ENCODE measurements at regions not wholly inside any gene's neighbourhood (a gene's known extent, or its start where the extent isn't known, plus 50 kb on each side); places are given as distances from the start of the nearest gene placed in this dataset.

GRCh38 chr18:45328811-45329210 is 286.5 kb upstream of the SLC14A2 start:
- Mint-ChIP-seq H3K4me3 (ENCODE audit: unreplicated experiment) (no peak overlapping the region), H3K27ac (ENCODE audit: unreplicated experiment) (no peak overlapping the region), H3K36me3 (ENCODE audit: insufficient read depth, unreplicated experiment) (no peaks in the 10 kb centered on the region), H3K9me3 (ENCODE audit: unreplicated experiment) (no peaks in the 10 kb centered on the region), H3K27me3 (ENCODE audit: insufficient read depth, unreplicated experiment) (no peaks in the 10 kb centered on the region), H3K4me1 (ENCODE audit: low read depth, unreplicated experiment) (no peaks in the 10 kb centered on the region)
- Histone ChIP-seq H3K27me3 (replicated peaks; ENCODE audit: control insufficient read depth, insufficient read depth, low read length) (no peaks in the 10 kb centered on the region), H3K9me3 (no peaks in the 10 kb centered on the region), H3K4me3 (ENCODE audit: low read depth, low read length) (no peak overlapping the region), H3K36me3 (ENCODE audit: control insufficient read depth, insufficient read depth, low read length) (no peaks in the 10 kb centered on the region), H3K4me1 (no peaks in the 10 kb centered on the region)
- TF ChIP-seq, protein P1, sequence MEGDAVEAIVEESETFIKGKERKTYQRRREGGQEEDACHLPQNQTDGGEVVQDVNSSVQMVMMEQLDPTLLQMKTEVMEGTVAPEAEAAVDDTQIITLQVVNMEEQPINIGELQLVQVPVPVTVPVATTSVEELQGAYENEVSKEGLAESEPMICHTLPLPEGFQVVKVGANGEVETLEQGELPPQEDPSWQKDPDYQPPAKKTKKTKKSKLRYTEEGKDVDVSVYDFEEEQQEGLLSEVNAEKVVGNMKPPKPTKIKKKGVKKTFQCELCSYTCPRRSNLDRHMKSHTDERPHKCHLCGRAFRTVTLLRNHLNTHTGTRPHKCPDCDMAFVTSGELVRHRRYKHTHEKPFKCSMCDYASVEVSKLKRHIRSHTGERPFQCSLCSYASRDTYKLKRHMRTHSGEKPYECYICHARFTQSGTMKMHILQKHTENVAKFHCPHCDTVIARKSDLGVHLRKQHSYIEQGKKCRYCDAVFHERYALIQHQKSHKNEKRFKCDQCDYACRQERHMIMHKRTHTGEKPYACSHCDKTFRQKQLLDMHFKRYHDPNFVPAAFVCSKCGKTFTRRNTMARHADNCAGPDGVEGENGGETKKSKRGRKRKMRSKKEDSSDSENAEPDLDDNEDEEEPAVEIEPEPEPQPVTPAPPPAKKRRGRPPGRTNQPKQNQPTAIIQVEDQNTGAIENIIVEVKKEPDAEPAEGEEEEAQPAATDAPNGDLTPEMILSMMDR (IDR thresholded peaks at IDR 0.05; ENCODE audit: insufficient read depth in 1 of 2, low read depth in 1 of 2, low read length in 1 of 2, severe bottlenecking in 1 of 2, unreplicated experiment in 1 of 2), result no peak
- BruUV-seq (replicated peaks), result no TSS peak
- POLR2A ChIA-PET, result no interaction called here
- CTCF ChIA-PET, result no interaction called here
- no peak for DNase-seq
- intact Hi-C loops (cut with micrococcal nuclease; ENCODE audit: unreplicated experiment), result no loop called here

DNA sequence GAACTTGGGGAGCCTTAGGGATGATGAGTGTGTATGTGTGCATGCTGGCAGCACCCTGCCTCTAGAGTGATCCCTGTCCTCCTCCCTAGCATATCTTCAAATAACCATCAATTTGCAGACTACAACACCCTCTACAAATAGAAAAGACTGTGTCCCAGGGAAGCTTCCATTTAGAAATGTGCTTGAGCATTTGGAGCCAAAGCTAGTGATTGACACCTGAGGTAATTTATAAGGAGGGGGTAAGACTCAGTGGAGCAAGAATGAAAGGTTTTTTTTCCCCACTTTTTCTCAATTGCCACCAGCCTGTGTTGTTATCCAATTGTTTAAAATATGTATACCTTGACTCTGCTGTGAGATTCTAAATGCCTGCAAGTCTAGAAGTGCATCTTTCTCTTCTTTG is 286.0 kb upstream of the SLC14A2 start:
- intact Hi-C loops (cut with micrococcal nuclease; ENCODE audit: unreplicated experiment), result no loop called here
- Mint-ChIP-seq H3K4me3 (ENCODE audit: unreplicated experiment) (no peak overlapping the region), H3K27ac (ENCODE audit: unreplicated experiment) (no peak overlapping the region), H3K36me3 (ENCODE audit: insufficient read depth, unreplicated experiment) (no peaks in the 10 kb centered on the region), H3K4me1 (ENCODE audit: low read depth, unreplicated experiment) (no peaks in the 10 kb centered on the region), H3K27me3 (ENCODE audit: insufficient read depth, unreplicated experiment) (no peaks in the 10 kb centered on the region), H3K9me3 (ENCODE audit: unreplicated experiment) (no peaks in the 10 kb centered on the region)
- no peaks in the 10 kb centered on the region for H3K4me1 ChIP-seq
- no peaks in the 10 kb centered on the region for H3K9me3 ChIP-seq
- DNase-seq, result no peak
- no peaks in the 10 kb centered on the region for H3K27me3 ChIP-seq (replicated peaks; ENCODE audit: control insufficient read depth, insufficient read depth, low read length)
- ChIA-PET CTCF (no interaction called here), POLR2A (no interaction called here)
- no TSS peak for BruUV-seq (replicated peaks)
- H3K36me3 ChIP-seq (ENCODE audit: control insufficient read depth, insufficient read depth, low read length), result no peaks in the 10 kb centered on the region
- TF ChIP-seq, protein P1 (IDR thresholded peaks at IDR 0.05; ENCODE audit: insufficient read depth in 1 of 2, low read depth in 1 of 2, low read length in 1 of 2, severe bottlenecking in 1 of 2, unreplicated experiment in 1 of 2), result no peak
- H3K4me3 ChIP-seq (ENCODE audit: low read depth, low read length), result no peak overlapping the region

DNA sequence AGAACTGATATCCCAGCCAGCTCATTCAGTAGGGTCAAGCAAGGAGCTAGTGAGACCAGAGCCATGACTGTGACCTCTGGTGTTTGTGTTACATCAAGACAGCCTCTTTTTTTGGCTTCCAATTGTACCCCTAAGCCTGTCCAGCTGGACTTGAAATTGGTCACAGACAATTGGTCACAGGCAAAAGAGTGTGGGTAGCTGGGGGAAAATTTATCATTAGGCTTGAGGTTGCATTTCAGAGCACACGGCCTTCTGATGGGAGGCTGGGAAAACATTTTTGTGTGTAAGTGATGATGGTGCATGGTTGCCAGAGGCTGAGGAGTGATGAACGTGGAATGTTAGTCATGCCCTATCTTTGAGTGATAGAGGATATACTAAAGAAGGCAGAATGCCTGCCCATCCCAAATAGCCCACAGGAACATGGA is 285.1 kb upstream of the SLC14A2 start:
- BruUV-seq (replicated peaks), result no TSS peak
- Mint-ChIP-seq H3K36me3 (ENCODE audit: insufficient read depth, unreplicated experiment) (no peaks in the 10 kb centered on the region), H3K4me1 (ENCODE audit: low read depth, unreplicated experiment) (no peaks in the 10 kb centered on the region), H3K4me3 (ENCODE audit: unreplicated experiment) (no peak overlapping the region), H3K27me3 (ENCODE audit: insufficient read depth, unreplicated experiment) (no peaks in the 10 kb centered on the region), H3K9me3 (ENCODE audit: unreplicated experiment) (no peaks in the 10 kb centered on the region), H3K27ac (ENCODE audit: unreplicated experiment) (no peak overlapping the region)
- TF ChIP-seq, protein P1 (IDR thresholded peaks at IDR 0.05; ENCODE audit: insufficient read depth in 1 of 2, low read depth in 1 of 2, low read length in 1 of 2, severe bottlenecking in 1 of 2, unreplicated experiment in 1 of 2), result no peak
- CTCF ChIA-PET, result no interaction called here
- H3K27me3 ChIP-seq (replicated peaks; ENCODE audit: control insufficient read depth, insufficient read depth, low read length), result no peaks in the 10 kb centered on the region
- DNase-seq, result no peak
- no peaks in the 10 kb centered on the region for H3K4me1 ChIP-seq
- intact Hi-C loops (cut with micrococcal nuclease; ENCODE audit: unreplicated experiment), result no loop called here
- no peaks in the 10 kb centered on the region for H3K9me3 ChIP-seq
- H3K36me3 ChIP-seq (ENCODE audit: control insufficient read depth, insufficient read depth, low read length), result no peaks in the 10 kb centered on the region
- POLR2A ChIA-PET, result no interaction called here
- H3K4me3 ChIP-seq (ENCODE audit: low read depth, low read length), result no peak overlapping the region

All from Caco-2 (cell line).